Head of caudate nucleus (tissue), 42 donors: ENCODE measurements at regions not wholly inside any gene's neighbourhood (a gene's known extent, or its start where the extent isn't known, plus 50 kb on each side); places are given as distances from the start of the nearest gene placed in this dataset.

ENCODE experiments used
- DNase-seq, 42 donors: peaks; one replicate each; pipeline versions ENCODE4 v3.0.0 to v3.0.0-alpha.2; 2020 to 2021; ENCODE audit warnings: mixed read lengths in 7 of 42
- intact Hi-C: fragments of 100-400 bp; cut with DNase I; formaldehyde crosslinking; loops from one replicate; pipeline ENCODE4 v1.15.0; 2022

GRCh38 chr16:35221482-35222185 is 1762.2 kb downstream of the TP53TG3F start:
- no peak for DNase-seq
- intact Hi-C loops = no loop called here

GRCh38 chr16:35234679-35235078 is 1775.3 kb downstream of the TP53TG3F start:
- intact Hi-C loops = no loop called here
- no peak for DNase-seq

- no peak for DNase-seq
- intact Hi-C loops = no loop called here
Measured at GRCh38 chr16:35239561-35239960, 1780.1 kb downstream of the TP53TG3F start.

GRCh38 chr16:35249051-35249450 is 1789.6 kb downstream of the TP53TG3F start:
- no peak for DNase-seq
- intact Hi-C loops = no loop called here

- intact Hi-C loops = no loop called here
- DNase-seq = no peak
Measured at GRCh38 chr16:35252356-35252936, 1793.0 kb downstream of the TP53TG3F start.

- intact Hi-C loops = no loop called here
- DNase-seq = no peak
Measured at GRCh38 chr16:35255186-35255803, 1795.9 kb downstream of the TP53TG3F start.

GRCh38 chr16:35255816-35256215 is 1796.4 kb downstream of the TP53TG3F start:
- DNase-seq = no peak
- intact Hi-C loops = no loop called here

GRCh38 chr16:35258381-35258780 is 1799.0 kb downstream of the TP53TG3F start:
- intact Hi-C loops = no loop called here
- no peak for DNase-seq

GRCh38 chr16:35295856-35296255 is 1836.4 kb downstream of the TP53TG3F start:
- DNase-seq = no peak
- intact Hi-C loops = no loop called here

- intact Hi-C loops = no loop called here
Measured at GRCh38 chr16:35296962-35297653, 1837.7 kb downstream of the TP53TG3F start.

GRCh38 chr16:35298460-35299243 is 1839.2 kb downstream of the TP53TG3F start:
- intact Hi-C loops = no loop called here
- DNase-seq = no peak

More at GRCh38 chr16:35296962-35297653, 1837.7 kb downstream of the TP53TG3F start:
- DNase-seq = peak in 1 of 42 donors; percentile 17

- intact Hi-C loops = no loop called here
Measured at GRCh38 chr16:35302859-35303258, 1843.4 kb downstream of the TP53TG3F start.

GRCh38 chr16:35305476-35305875 is 1846.1 kb downstream of the TP53TG3F start:
- no peak for DNase-seq
- intact Hi-C loops = no loop called here

More at GRCh38 chr16:35302859-35303258, 1843.4 kb downstream of the TP53TG3F start:
- peak in 1 of 42 donors; percentile 24 for DNase-seq

- DNase-seq = no peak
- intact Hi-C loops = no loop called here
Measured at GRCh38 chr16:35306915-35307314, 1847.5 kb downstream of the TP53TG3F start.

- intact Hi-C loops = no loop called here
- peak in 1 of 42 donors; percentile 39 for DNase-seq
Measured at GRCh38 chr16:35308674-35309073, 1849.3 kb downstream of the TP53TG3F start.

GRCh38 chr16:35310999-35311398 is 1851.6 kb downstream of the TP53TG3F start:
- intact Hi-C loops = loop anchor here (10.0 kb wide), 1 partner anchor 94 kb away; no protein-coding TSS in a partner anchor

GRCh38 chr16:35311475-35311874 is 1852.1 kb downstream of the TP53TG3F start:
- peak in 1 of 42 donors; percentile 40 for DNase-seq
- intact Hi-C loops = loop anchor here (10.0 kb wide), 1 partner anchor 93 kb away; no protein-coding TSS in a partner anchor

More at GRCh38 chr16:35310999-35311398, 1851.6 kb downstream of the TP53TG3F start:
- DNase-seq = peak in 1 of 42 donors; percentile 34

GRCh38 chr16:35314298-35314697 is 1854.9 kb downstream of the TP53TG3F start:
- intact Hi-C loops = loop anchor here (10.0 kb wide), 1 partner anchor 91 kb away; no protein-coding TSS in a partner anchor
- DNase-seq = peak in 1 of 42 donors; percentile 14
